T-helper 1 cell treated with Interleukin-12 subunit alpha and Interleukin-12 subunit beta and Interleukin-4 antibody, amounts not matched to agents 30 ng/mL and 1 ng/mL, for 36 hours (primary cell): ENCODE measurements at regions not wholly inside any gene's neighbourhood (a gene's known extent, or its start where the extent isn't known, plus 50 kb on each side); places are given as distances from the start of the nearest gene placed in this dataset.

ENCODE experiments used
- intact Hi-C: fragments of 100-400 bp; cut with micrococcal nuclease; formaldehyde crosslinking; loops from one replicate; pipeline ENCODE4 v1.15.1; 2024

DNA sequence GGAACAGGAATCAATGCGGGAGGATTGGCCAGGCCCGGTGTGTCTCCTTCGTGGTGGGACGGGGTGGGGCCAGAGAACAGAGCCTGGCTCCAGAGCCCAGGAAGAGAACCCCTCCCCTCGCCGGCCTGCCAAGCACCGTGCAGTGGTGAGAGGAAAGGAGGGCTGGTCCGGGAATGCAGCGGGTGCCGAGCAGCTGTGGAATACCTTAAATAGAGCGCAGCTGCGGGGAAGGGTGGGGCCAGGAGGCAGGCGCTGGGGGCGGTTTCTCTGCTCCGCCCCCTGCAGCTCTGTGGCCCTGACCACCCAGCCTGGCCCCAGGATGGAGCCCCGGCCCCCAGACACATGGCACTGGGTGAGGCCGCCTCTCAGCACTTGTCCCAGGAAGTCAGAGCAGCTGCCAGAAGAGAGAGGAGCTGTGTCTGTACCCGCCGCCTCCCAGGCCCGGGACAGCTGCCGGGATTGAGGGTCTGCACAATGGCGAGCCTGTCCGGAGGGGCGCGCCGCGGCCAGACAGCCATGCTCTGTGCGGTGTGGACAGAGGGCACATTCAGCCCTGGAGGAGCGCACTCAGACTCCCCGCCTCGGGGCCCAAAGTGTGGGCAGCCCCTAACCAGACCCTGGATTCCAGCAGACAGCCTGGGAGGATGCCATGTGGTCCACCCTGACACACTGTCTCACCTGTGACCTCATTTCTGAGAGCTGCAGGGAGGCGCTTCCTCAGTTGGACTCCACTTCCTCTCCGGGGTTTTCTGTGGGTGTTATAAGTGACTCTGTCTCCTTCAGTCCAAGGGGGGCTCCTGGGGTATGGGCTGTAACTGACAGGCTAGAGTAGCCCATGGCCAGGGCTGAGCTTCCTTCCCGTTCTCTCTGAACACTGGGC lies 268.8 kb downstream of the SEC14L1 start:
- intact Hi-C loops: no loop called here

DNA sequence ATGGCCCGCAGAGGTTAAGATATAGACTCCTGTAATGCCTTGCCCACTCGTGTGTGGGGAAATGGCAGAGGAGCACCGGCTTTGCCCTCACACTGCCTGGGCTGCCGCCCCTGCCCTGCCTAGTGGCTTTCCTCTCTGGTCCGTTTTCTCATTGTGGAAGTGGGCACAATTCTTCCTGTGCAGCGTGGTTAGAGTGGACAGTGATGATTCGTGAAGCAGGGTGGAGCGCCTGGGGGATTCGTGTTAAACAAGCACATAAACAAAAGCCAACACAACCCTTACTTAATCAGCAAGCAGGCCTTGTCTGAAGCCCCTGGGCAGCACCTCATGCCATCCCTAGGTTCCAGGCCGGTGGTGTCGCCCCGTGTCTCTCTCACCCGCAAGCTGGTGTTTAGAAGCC lies 269.7 kb downstream of the SEC14L1 start:
- intact Hi-C loops: no loop called here

GRCh38 chr17:77414811-77415400 lies 274.1 kb downstream of the SEC14L1 start:
- intact Hi-C loops: no loop called here

DNA sequence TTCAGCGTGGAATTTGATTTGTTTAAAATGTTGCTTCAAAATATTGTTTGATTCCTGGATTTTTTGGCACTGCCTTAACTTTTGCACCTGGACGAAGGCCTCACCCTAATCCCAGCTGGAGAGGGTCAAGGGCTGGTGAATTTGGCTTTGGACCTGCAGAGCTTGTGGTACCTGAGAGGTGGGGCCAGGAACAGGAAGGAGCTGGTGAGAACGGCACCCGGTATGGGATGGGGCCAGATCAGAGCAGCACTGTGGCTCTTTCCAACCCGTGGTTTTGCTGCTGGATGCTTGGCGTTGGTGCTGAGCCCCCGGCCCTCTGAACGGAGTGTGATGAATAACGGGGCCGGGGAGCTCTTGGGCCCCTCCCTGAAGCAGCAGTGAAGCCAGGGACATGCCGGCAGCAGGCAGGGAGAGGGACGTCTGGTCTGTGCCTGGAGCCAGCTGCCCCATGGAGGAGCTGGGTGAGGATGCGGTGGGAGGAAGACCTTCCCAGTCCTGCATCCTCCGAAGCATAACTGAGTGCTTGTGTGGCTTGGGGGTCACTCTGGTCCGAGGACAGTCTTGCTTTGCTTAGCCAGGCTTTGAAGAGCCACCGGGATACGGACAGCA lies 275.4 kb downstream of the SEC14L1 start:
- intact Hi-C loops: no loop called here

DNA sequence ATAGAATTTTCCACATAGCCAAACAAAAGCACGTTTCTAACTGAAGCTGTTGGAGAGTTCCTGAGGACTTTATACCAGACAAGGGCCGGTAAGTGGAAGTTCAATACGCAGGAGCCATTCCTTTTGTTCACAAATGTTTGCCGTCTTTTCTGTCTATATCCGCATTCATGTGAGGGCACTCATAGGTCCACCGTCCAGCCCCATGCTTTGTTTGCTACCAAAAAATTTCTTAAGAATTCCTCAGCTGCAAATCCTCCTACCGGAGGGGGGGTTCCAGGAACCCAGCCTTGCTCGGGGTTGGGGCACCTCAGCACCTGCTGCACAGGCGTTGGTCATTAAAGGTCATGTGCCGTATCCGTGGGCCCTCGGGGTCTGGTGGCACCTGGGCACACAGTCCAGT lies 276.8 kb downstream of the SEC14L1 start:
- intact Hi-C loops: no loop called here

DNA sequence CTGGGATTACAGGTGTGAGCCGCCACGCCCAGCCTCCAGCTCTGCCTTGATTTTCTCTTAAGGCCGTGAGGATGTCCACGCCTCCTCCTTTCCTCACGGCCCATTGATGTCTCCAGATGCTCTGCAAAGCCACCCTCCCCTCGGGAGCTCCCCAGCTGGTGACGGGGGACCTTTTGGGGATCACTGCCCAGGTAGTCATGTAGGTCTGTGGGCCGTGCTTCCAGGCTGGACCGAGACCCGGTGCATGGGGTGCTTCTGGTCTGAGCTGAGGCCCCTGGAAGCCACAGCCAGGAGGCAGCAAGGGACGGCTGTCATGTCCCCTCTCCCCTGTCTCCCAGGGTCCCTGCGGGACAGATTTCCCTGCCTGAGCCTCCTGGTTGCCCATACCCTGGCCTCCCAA lies 277.8 kb downstream of the SEC14L1 start:
- intact Hi-C loops: no loop called here

- intact Hi-C loops: no loop called here
Measured at GRCh38 chr17:77419095-77419494, 278.3 kb downstream of the SEC14L1 start.

GRCh38 chr17:77419547-77420094 lies 278.9 kb downstream of the SEC14L1 start:
- intact Hi-C loops: loop anchor here (2.0 kb wide), 1 partner anchor 15 kb away; no protein-coding TSS in a partner anchor

- intact Hi-C loops: loop anchor here (2.0 kb wide), 1 partner anchor 15 kb away; no protein-coding TSS in a partner anchor
Measured at GRCh38 chr17:77420095-77420803, 279.5 kb downstream of the SEC14L1 start.

GRCh38 chr17:77420804-77421629 lies 280.2 kb downstream of the SEC14L1 start:
- intact Hi-C loops: loop anchor here (2.0 kb wide), 1 partner anchor 16 kb away; no protein-coding TSS in a partner anchor

DNA sequence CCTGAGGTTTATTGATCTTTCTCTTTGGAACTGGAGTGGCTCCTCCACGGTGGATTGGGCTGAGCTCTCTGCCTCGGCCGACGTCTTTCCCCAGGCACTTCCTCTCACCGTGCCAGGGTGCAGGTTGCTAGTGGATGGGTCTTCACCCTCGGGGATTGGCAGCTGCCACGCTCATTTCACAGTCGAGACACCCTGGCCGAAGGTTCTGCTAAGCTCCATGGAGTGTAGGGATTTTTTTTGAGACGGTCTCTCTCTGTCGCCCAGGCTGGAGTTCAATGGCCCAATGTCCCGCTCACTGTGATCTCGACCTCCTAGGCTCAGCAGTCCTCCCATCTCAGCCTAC lies 280.8 kb downstream of the SEC14L1 start:
- intact Hi-C loops: loop anchor here (2.0 kb wide), 1 partner anchor 17 kb away; no protein-coding TSS in a partner anchor

GRCh38 chr17:77422104-77422747 lies 281.5 kb downstream of the SEC14L1 start:
- intact Hi-C loops: no loop called here

- intact Hi-C loops: no loop called here
Measured at GRCh38 chr17:77422748-77423113, 282.0 kb downstream of the SEC14L1 start.

GRCh38 chr17:77423589-77424451 lies 283.1 kb downstream of the SEC14L1 start:
- intact Hi-C loops: no loop called here

DNA sequence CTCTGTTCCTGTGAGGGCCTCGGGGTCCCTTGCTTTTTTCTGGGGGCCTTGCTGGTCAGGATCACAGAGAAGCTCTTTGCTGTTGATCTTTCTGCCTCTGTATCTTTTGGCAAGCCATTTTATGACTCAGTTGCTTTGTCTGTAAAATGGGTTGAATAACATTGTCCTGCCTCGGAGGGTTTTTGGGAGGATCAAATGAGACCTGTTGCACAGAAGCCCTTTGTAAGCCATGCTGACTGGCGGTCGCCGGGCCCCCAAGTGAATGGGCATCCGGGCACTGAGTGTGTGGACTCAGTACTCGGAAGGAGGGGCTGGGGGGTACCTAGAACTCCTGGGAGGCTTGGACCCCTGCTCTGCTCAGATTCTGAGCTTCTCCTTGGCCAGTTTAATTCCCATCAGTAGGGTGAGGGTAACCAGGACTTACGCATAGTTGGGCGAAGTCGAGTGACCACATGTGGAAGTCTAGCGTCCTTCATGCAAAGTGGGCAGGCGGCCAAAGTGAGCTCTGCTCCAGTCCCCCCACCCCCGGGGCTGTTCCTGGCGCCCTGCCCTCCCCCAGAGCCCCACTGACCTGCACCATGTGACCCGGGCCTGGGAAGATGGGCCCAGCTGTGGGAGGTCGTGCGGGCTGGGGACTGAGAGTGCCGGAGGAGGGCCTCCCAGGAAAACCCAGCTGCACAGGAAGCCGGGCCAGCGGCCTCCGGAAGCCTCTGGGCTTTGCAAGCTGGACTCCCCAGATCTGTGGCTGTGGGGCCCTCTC lies 284.0 kb downstream of the SEC14L1 start:
- intact Hi-C loops: no loop called here

DNA sequence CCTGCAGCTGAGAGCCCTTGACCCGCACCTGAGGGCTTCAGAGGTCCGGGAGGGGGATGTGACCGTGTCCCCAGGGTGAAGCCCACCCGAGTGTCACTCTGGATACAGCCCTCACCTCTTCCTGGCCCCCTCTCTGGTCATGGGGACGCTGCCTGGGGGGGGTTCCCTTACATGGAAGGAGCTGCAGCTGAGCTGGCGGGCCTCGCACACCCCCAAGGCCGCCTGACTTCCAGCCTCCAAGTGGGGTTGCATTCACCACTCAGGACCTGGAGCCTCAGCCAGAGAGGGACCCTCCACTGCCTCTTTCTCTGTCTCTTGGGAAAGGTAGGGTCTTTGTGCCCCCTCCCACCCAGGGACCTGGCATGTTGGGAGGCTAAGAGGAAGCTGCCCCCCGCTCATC lies 284.6 kb downstream of the SEC14L1 start:
- intact Hi-C loops: no loop called here

GRCh38 chr17:77425791-77426641 lies 285.2 kb downstream of the SEC14L1 start:
- intact Hi-C loops: no loop called here
